HCT116 (cell line): ENCODE measurements at regions not wholly inside any gene's neighbourhood (a gene's known extent, or its start where the extent isn't known, plus 50 kb on each side); places are given as distances from the start of the nearest gene placed in this dataset.

Experiments used
- EZH2 ChIP-seq: fragments of 200-600 bp; sonication (generic); IDR thresholded peaks from 2 replicates; pipeline ENCODE4 v1.6.1; 2017; ENCODE audit warnings: antibody characterized with exemption, mixed run types
- POLR2A ChIP-seq: IDR thresholded peaks from 2 replicates; pipeline ENCODE4 v1.7.0; 2011; ENCODE audit warnings: borderline replicate concordance; ENCODE audit not compliant: insufficient read depth, insufficient read length; ENCODE audit errors: extremely low read depth
- RAD21 ChIP-seq: IDR thresholded peaks from 2 replicates; pipeline ENCODE4 v1.6.1; 2012; ENCODE audit warnings: low read depth, mild to moderate bottlenecking
- SIN3A ChIP-seq: IDR thresholded peaks from 2 replicates; pipeline ENCODE4 v1.6.1; 2012; ENCODE audit warnings: low read depth
- ZNF274 ChIP-seq: fragments of 200-500 bp; sonication (Bioruptor generic); IDR thresholded peaks from 2 replicates; pipeline ENCODE4 v1.6.1; 2014; ENCODE audit warnings: mild to moderate bottlenecking, low read depth, low read length, inconsistent platforms
- TF ChIP-seq, protein P1 (sequence below), 3 experiments: fragments of 200-600 bp in 1 of 3; sonication (generic) in 1 of 3; IDR thresholded peaks in 2 of 3; conservative IDR thresholded peaks in 1 of 3; 2 replicates each; pipeline ENCODE4 v1.5.1; 2012 to 2017; ENCODE audit warnings: low read depth in 2 of 3, low read length in 2 of 3, antibody characterized with exemption in 1 of 3, borderline replicate concordance in 1 of 3, control low read depth in 1 of 3, mild to moderate bottlenecking in 1 of 3, mixed read lengths in 1 of 3, mixed run types in 1 of 3, moderate library complexity in 1 of 3; ENCODE audit not compliant: insufficient read depth in 1 of 3

DNA sequence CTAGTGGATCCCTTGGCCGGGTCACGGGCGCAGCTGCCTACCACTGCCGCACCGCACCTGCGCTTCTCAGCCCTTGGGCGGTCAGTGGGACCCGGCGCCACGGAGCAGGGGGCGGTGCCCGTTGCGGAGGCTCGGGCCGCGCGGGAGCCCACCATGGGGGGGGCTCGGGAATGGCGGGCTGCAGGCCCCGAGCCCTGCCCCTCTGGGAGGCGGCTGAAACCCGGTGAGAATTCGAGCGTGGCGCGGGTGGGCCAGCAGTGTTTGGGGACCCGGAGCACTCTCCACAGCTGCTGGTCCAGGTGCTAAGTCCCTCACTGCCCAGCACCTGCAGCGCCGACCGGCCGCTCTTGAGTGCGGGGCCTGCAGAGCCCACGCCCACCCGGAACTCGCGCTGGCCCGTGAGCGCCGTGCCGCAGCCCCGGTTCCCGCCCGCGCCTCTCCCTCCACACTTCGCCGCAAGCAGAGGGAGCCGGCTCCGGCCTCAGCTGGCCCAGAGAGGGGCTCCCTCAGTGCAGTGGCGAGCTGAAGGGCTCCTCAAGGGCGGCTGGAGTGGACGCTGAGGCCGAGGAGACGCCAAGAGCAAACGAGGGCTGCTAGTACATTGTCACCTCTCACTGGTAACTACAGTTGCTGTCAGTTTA, 120.5 kb upstream of the TMEM170B start:
- TF ChIP-seq, protein P1, sequence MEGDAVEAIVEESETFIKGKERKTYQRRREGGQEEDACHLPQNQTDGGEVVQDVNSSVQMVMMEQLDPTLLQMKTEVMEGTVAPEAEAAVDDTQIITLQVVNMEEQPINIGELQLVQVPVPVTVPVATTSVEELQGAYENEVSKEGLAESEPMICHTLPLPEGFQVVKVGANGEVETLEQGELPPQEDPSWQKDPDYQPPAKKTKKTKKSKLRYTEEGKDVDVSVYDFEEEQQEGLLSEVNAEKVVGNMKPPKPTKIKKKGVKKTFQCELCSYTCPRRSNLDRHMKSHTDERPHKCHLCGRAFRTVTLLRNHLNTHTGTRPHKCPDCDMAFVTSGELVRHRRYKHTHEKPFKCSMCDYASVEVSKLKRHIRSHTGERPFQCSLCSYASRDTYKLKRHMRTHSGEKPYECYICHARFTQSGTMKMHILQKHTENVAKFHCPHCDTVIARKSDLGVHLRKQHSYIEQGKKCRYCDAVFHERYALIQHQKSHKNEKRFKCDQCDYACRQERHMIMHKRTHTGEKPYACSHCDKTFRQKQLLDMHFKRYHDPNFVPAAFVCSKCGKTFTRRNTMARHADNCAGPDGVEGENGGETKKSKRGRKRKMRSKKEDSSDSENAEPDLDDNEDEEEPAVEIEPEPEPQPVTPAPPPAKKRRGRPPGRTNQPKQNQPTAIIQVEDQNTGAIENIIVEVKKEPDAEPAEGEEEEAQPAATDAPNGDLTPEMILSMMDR (IDR thresholded peaks at IDR 0.05 in 2 of 3, conservative IDR thresholded peaks at IDR 0.05 in 1 of 3; ENCODE audit: borderline replicate concordance in 1 of 3, insufficient read depth in 1 of 3, low read depth in 2 of 3, low read length in 2 of 3): no peak
- TF ChIP-seq RAD21: no peak; the same call in 1 of the 2 replicates
- no peak for TF ChIP-seq POLR2A
- no peak for TF ChIP-seq ZNF274
- TF ChIP-seq EZH2: no peak
- TF ChIP-seq SIN3A: no peak
